GM12891 (cell line): ENCODE measurements at regions not wholly inside any gene's neighbourhood (a gene's known extent, or its start where the extent isn't known, plus 50 kb on each side); places are given as distances from the start of the nearest gene placed in this dataset.

Experiments used
- POLR2A ChIP-seq: IDR thresholded peaks from 2 replicates; pipeline ENCODE4 v1.6.1; 2011; ENCODE audit warnings: low read depth, low read length, control low read depth
- POLR2AphosphoS5 ChIP-seq: IDR thresholded peaks from 2 replicates; pipeline ENCODE4 v1.6.1; 2011; ENCODE audit warnings: low read depth, low read length, control low read depth
- POU2F2 ChIP-seq: IDR thresholded peaks from 2 replicates; pipeline ENCODE4 v1.6.1; 2011; ENCODE audit warnings: low read depth, mild to moderate bottlenecking, control low read depth, low read length, moderate library complexity
- SPI1 ChIP-seq: IDR thresholded peaks from 2 replicates; pipeline ENCODE4 v1.6.1; 2011; ENCODE audit warnings: low read depth, low read length, control low read depth

DNA sequence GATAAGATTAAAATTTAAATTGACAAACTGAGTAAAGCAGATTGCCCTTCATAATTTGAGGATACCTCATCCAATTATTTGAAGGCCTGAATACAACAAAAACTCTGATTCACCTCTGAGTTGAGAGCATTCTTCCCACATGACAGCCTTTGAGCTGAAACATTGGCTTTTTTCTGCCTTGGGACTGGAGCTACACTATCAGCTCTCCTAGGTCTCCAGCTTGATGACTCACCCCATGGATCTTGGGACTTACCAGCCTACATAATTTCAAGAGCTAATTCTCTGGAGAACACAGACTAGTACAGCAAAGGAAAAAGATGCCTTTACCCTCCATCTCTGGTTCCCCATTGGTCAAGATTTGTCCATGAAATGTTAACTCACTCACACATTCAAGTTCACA, 555.1 kb downstream of the FOXG1 start:
- TF ChIP-seq POLR2AphosphoS5 (no peak), POLR2A (no peak), SPI1 (no peak), POU2F2 (no peak)
